ENCODE measurements at regions not wholly inside any gene's neighbourhood (a gene's known extent, or its start where the extent isn't known, plus 50 kb on each side); places are given as distances from the start of the nearest gene placed in this dataset.

DNA sequence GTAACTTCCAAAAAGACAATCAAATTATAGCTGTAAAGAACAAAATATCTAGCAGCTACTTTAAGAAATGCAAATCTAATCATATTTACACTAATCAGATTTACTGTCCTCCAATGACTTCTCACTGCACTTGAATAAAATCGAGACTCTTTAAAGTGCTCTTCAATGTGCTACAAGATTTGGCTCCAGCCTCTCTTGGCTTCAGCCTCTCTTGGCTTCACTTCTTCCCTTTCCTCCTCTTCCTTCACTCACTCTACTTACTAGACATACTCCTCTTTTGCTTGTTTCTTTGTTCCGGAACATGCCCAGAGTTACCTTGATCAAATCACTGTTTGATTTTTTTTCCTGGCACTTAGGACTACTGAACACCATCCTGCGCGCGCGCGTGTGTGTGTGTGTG is 495.4 kb downstream of the LMO7 start:
- H3K4me2 ChIP-seq (ENCODE audit: unreplicated experiment) = no peak overlapping the region
- no peaks in the 10 kb centered on the region for H3K9me3 ChIP-seq (ENCODE audit: low read depth)
- H3F3A ChIP-seq (ENCODE audit: insufficient read depth) = no peaks in the 10 kb centered on the region
- H3K36me3 ChIP-seq (ENCODE audit: low read depth) = no peaks in the 10 kb centered on the region
- H3K79me2 ChIP-seq (ENCODE audit: insufficient read depth) = no peaks in the 10 kb centered on the region
- H3K9me2 ChIP-seq (ENCODE audit: insufficient read depth) = no peaks in the 10 kb centered on the region
- no peak overlapping the region for H3K9ac ChIP-seq
- H3K4me3 ChIP-seq = no peak overlapping the region
- no peak for DNase-seq
- H4K20me1 ChIP-seq (ENCODE audit: insufficient read depth) = no peaks in the 10 kb centered on the region
- H3K27ac ChIP-seq = no peak overlapping the region
- H2AFZ ChIP-seq = no peak overlapping the region
- H3K27me3 ChIP-seq (replicated peaks; ENCODE audit: insufficient read depth) = no peaks in the 10 kb centered on the region
- in situ Hi-C loops (cut with MboI) = no loop called here
- 17 to 31% methylated on average over 6 to 7 of the region's 7 CpGs for WGBS, 2 experiments (ENCODE audit: low coverage in 1 of 2, low lambda C conversion rate in 2 of 2, missing lambda C conversion rate in 2 of 2)
- H3K4me1 ChIP-seq (ENCODE audit: insufficient read depth) = no peaks in the 10 kb centered on the region
- TF ChIP-seq EZH2phosphoT487 (IDR thresholded peaks at IDR 0.05; ENCODE audit: insufficient read depth, low read depth) = no peak
- TF ChIP-seq EZH2 (IDR thresholded peaks at IDR 0.05; ENCODE audit: insufficient read depth, poor library complexity, severe bottlenecking) = no peak

GRCh38 chr13:76129305-76130000 is 493.3 kb downstream of the LMO7 start:
- H3K9me2 ChIP-seq (ENCODE audit: insufficient read depth) = no peaks in the 10 kb centered on the region
- no peaks in the 10 kb centered on the region for H3K79me2 ChIP-seq (ENCODE audit: insufficient read depth)
- WGBS, 2 experiments (ENCODE audit: low coverage in 1 of 2, low lambda C conversion rate in 2 of 2, missing lambda C conversion rate in 2 of 2) = 8 to 9% methylated on average over 6 of the region's 6 CpGs
- DNase-seq = no peak
- no peaks in the 10 kb centered on the region for H3K9me3 ChIP-seq (ENCODE audit: low read depth)
- H3K4me2 ChIP-seq (ENCODE audit: unreplicated experiment) = no peak overlapping the region
- no peak for TF ChIP-seq EZH2 (IDR thresholded peaks at IDR 0.05; ENCODE audit: insufficient read depth, poor library complexity, severe bottlenecking)
- TF ChIP-seq EZH2phosphoT487 (IDR thresholded peaks at IDR 0.05; ENCODE audit: insufficient read depth, low read depth) = no peak
- H3K4me3 ChIP-seq = no peak overlapping the region
- H3K36me3 ChIP-seq (ENCODE audit: low read depth) = no peaks in the 10 kb centered on the region
- H2AFZ ChIP-seq = no peak overlapping the region
- H4K20me1 ChIP-seq (ENCODE audit: insufficient read depth) = no peaks in the 10 kb centered on the region
- H3K9ac ChIP-seq = no peak overlapping the region
- no peaks in the 10 kb centered on the region for H3K27me3 ChIP-seq (replicated peaks; ENCODE audit: insufficient read depth)
- no peaks in the 10 kb centered on the region for H3F3A ChIP-seq (ENCODE audit: insufficient read depth)
- no peaks in the 10 kb centered on the region for H3K4me1 ChIP-seq (ENCODE audit: insufficient read depth)
- in situ Hi-C loops (cut with MboI) = no loop called here
- no peak overlapping the region for H3K27ac ChIP-seq

DNA sequence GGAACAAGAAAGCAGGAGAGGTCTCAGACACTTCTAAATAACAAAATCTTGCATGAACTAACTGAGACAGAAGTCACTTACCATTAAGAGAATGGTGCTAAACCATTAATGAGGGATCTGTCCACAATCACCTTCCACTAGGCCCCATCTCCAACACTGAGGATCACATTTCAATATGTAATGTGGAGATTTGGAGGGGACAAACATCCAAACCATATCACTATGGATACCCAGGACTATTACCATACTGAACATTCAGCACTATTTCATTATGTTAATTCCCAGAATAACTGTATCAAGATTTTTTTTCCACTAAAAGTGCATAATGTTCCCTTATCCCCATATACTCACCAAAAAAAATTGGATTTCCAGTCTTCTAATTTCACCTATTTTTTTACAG is 491.8 kb downstream of the LMO7 start:
- Histone ChIP-seq H3K27me3 (replicated peaks; ENCODE audit: insufficient read depth) (no peaks in the 10 kb centered on the region), H3K9ac (no peak overlapping the region), H3K36me3 (ENCODE audit: low read depth) (no peaks in the 10 kb centered on the region), H3K4me2 (ENCODE audit: unreplicated experiment) (no peak overlapping the region), H3K4me1 (ENCODE audit: insufficient read depth) (no peaks in the 10 kb centered on the region), H3K9me3 (ENCODE audit: low read depth) (no peaks in the 10 kb centered on the region), H3K9me2 (ENCODE audit: insufficient read depth) (no peaks in the 10 kb centered on the region), H3F3A (ENCODE audit: insufficient read depth) (no peaks in the 10 kb centered on the region), H4K20me1 (ENCODE audit: insufficient read depth) (no peaks in the 10 kb centered on the region), H3K27ac (no peak overlapping the region), H3K4me3 (no peak overlapping the region), H3K79me2 (ENCODE audit: insufficient read depth) (no peaks in the 10 kb centered on the region), H2AFZ (no peak overlapping the region)
- in situ Hi-C loops (cut with MboI) = no loop called here
- TF ChIP-seq EZH2 (IDR thresholded peaks at IDR 0.05; ENCODE audit: insufficient read depth, poor library complexity, severe bottlenecking) = no peak
- TF ChIP-seq EZH2phosphoT487 (IDR thresholded peaks at IDR 0.05; ENCODE audit: insufficient read depth, low read depth) = no peak
- DNase-seq = no peak

DNA sequence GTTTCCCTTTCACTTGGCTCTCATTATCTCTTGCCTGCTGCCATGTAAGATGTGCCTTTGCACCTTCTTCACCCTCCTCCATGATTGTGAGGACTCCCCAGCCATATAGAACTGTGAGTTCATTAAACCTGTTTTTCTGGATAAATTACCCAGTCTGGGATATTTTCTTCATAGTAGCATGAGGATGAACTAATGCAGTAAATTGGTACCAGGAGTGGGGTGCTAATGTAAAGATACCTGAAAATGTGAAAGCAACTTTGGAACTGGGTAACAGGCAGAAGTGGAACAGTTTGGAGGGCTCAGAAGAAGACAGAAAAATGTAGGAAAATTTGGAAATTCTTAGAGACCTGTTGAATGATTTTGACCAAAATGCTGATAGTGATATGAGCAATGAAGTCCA is 487.4 kb downstream of the LMO7 start:
- H3K4me1 ChIP-seq (ENCODE audit: insufficient read depth) = no peaks in the 10 kb centered on the region
- no peak for DNase-seq
- H3K9me2 ChIP-seq (ENCODE audit: insufficient read depth) = no peaks in the 10 kb centered on the region
- no peaks in the 10 kb centered on the region for H3K9me3 ChIP-seq (ENCODE audit: low read depth)
- H3K27me3 ChIP-seq (replicated peaks; ENCODE audit: insufficient read depth) = no peaks in the 10 kb centered on the region
- no peak overlapping the region for H3K9ac ChIP-seq
- no peak overlapping the region for H3K27ac ChIP-seq
- no peaks in the 10 kb centered on the region for H3F3A ChIP-seq (ENCODE audit: insufficient read depth)
- no peak overlapping the region for H2AFZ ChIP-seq
- H3K79me2 ChIP-seq (ENCODE audit: insufficient read depth) = no peaks in the 10 kb centered on the region
- no peaks in the 10 kb centered on the region for H4K20me1 ChIP-seq (ENCODE audit: insufficient read depth)
- no peak overlapping the region for H3K4me2 ChIP-seq (ENCODE audit: unreplicated experiment)
- H3K36me3 ChIP-seq (ENCODE audit: low read depth) = no peaks in the 10 kb centered on the region
- TF ChIP-seq EZH2 (IDR thresholded peaks at IDR 0.05; ENCODE audit: insufficient read depth, poor library complexity, severe bottlenecking) = no peak
- no peak for TF ChIP-seq EZH2phosphoT487 (IDR thresholded peaks at IDR 0.05; ENCODE audit: insufficient read depth, low read depth)
- in situ Hi-C loops (cut with MboI) = no loop called here
- no peak overlapping the region for H3K4me3 ChIP-seq
